Muscle of leg (tissue), 3 donors: ENCODE measurements at regions not wholly inside any gene's neighbourhood (a gene's known extent, or its start where the extent isn't known, plus 50 kb on each side); places are given as distances from the start of the nearest gene placed in this dataset.
A peak's percentile ranks its signal among the peaks of the same experiment; 100 is the strongest.
"Not testable (repeated sequence)": the region's sequence is repeated elsewhere in the genome, so short reads cannot be mapped to it uniquely, and the experiment has no call there.

ENCODE experiments used
- DNase-seq: peaks from one replicate; pipeline ENCODE4 v3.0.0; 2013
- H3K27ac ChIP-seq: one replicate; pipeline ENCODE4 v1.5.1; 2013; ENCODE audit warnings: mild to moderate bottlenecking, low read length, control low read depth
- H3K27me3 ChIP-seq: one replicate; pipeline ENCODE4 v1.6.1; 2013; ENCODE audit warnings: low read length; ENCODE audit not compliant: control insufficient read depth, insufficient read depth
- H3K36me3 ChIP-seq: one replicate; pipeline ENCODE4 v1.6.1; 2013; ENCODE audit warnings: low read length; ENCODE audit not compliant: control insufficient read depth, insufficient read depth
- H3K4me1 ChIP-seq: one replicate; pipeline ENCODE4 v1.6.1; 2013; ENCODE audit warnings: low read length; ENCODE audit not compliant: control insufficient read depth, insufficient read depth
- H3K4me3 ChIP-seq: one replicate; pipeline ENCODE4 v1.5.1; 2013; ENCODE audit warnings: low read length, control low read depth
- H3K9me3 ChIP-seq: replicated peaks from 2 replicates; pipeline ENCODE4 v1.6.1; 2013; ENCODE audit warnings: low read depth, low read length; ENCODE audit not compliant: control insufficient read depth
- WGBS: methylation state at CpG from one replicate; pipeline ENCODE4 v1.1.5; 2013; ENCODE audit warnings: missing lambda C conversion rate; ENCODE audit not compliant: insufficient coverage; 5-methylcytosine and 5-hydroxymethylcytosine counted together

DNA sequence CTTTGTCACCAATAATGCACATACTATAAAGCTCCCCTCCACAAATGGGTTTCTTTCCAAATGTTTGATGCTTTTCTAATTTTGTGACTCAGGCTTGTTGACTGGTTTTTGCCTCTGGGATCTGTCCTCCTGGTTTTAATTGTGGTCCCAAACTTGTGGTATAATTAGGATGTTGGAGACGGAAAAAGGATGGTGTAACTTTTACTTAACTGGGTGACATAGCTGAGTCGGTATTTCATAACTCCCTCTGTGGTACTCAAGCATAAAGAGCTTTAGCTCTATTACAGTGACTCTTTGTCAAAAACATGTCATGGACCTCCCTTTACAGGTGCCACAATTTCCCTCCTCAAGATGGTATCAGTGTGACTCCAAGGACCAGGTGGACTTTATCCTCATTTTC, 119.7 kb upstream of the RBPJ start:
- 78% methylated on average over 2 of the region's 2 CpGs for WGBS
- no peaks in the 10 kb centered on the region for H3K9me3 ChIP-seq
- H3K4me3 ChIP-seq, result no peak overlapping the region
- no peaks in the 10 kb centered on the region for H3K27me3 ChIP-seq
- H3K27ac ChIP-seq, result no peak overlapping the region
- DNase-seq, result no peak
- no peaks in the 10 kb centered on the region for H3K36me3 ChIP-seq
- H3K4me1 ChIP-seq, result peaks cover 26% of the 10 kb centered on the region

DNA sequence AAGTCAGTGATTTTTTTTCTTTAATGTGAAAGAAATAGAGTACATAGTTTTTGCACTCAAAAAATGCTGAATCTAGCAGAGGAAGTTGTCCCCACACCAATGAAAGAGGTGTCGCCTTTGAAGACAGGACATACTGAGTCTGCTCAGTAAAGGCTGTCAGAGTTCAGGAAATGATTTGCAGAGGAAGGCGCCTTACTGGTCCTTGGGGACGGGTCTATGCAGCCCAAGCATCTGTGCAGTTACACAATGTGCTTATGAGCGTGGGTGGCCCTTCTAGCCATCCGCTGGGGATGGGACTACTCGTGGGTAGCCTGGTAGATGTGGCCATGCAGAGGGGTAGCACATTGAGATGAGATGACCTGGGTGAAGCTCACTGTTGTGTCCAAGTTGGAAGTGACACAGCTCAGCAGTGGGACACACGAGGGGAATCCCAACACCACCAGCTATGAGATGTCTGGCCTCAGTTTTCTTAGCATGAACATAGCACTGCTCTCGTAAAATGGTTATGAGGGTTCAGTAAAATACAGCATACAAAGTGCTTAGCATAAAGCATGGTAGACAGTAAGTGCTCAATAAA, 116.5 kb upstream of the RBPJ start:
- Histone ChIP-seq H3K4me3 (no peak overlapping the region), H3K27ac (peak overlapping the region; percentile 58), H3K27me3 (no peaks in the 10 kb centered on the region), H3K9me3 (no peaks in the 10 kb centered on the region), H3K4me1 (peaks cover 31% of the 10 kb centered on the region), H3K36me3 (no peaks in the 10 kb centered on the region)
- no peak for DNase-seq
- 63% methylated on average over 7 of the region's 8 CpGs for WGBS

DNA sequence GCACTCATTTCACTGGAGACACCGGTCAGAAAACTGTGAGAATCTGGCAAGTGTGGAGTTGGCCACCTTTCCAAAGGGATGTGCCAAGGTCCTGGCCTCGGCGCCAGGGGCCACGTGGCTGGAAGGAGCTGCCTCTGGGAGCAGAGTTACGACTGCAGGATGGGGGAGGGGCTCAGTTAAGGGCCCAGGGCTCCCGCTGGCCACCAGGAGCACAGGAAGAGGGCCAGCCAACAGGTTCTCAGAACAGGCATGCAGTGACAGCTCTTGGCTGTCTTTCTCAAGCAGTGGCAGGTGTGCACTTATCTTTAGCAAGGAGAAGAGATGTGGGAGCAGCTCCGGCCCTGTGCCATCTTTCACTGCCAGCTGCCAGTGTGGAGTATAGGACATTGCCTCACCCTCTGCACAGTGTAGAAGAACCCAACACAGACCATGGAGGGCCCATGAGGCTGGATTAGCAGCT, 115.9 kb upstream of the RBPJ start:
- no peaks in the 10 kb centered on the region for H3K27me3 ChIP-seq
- DNase-seq, result peak; percentile 82
- H3K4me3 ChIP-seq, result no peak overlapping the region
- 21% methylated on average over 5 of the region's 7 CpGs for WGBS
- H3K4me1 ChIP-seq, result peaks cover 30% of the 10 kb centered on the region
- no peaks in the 10 kb centered on the region for H3K36me3 ChIP-seq
- H3K27ac ChIP-seq, result peak overlapping the region; percentile 58
- no peaks in the 10 kb centered on the region for H3K9me3 ChIP-seq

DNA sequence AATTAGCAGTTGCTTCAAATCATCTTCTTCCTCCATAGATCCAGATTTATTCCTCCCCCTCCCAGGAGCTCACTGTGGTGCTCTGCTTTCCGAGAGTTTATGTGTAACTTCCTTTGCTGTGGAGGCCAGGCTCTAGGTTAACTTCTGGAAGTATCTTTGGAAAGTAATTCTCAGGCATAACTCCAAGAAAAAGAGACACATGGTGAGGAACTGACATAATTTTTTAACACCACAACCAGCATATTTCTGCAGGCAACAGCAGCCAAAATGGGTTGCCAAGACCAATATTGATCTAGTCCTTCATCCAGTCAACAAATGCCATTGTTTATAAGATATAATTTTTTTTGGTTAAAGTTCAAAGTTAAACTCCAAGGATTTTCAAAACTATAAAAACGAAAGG, 114.5 kb upstream of the RBPJ start:
- Histone ChIP-seq H3K9me3 (no peaks in the 10 kb centered on the region), H3K4me3 (no peak overlapping the region), H3K27me3 (no peaks in the 10 kb centered on the region), H3K36me3 (no peaks in the 10 kb centered on the region), H3K27ac (peak overlapping the region; percentile 58), H3K4me1 (peaks cover 30% of the 10 kb centered on the region)
- DNase-seq, result peak; percentile 99
- no CpG with 5 or more reads among the region's 2 CpGs for WGBS

DNA sequence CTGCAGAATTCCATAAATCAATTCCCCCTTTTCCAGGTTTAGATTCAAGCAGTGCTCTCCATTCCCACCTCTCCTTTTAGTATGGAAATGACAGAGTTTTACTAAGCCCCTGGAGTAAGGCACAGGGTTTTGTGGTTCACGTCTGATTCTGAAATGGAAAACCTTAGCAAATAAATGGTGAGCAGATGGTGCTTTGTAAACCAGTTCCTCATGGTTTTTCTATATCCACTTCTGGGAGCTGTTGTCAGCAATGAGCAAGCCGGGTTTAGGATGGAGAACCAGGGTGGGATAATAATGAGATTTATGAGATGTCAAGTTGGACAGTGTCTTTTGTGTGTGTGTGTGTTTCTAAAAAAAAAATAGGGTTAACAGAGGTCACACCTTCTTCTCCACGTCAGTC, 113.8 kb upstream of the RBPJ start:
- peak overlapping the region; percentile 87 for H3K27ac ChIP-seq
- DNase-seq, result peak; percentile 77
- peaks cover 30% of the 10 kb centered on the region for H3K4me1 ChIP-seq
- H3K27me3 ChIP-seq, result no peaks in the 10 kb centered on the region
- WGBS, result 11% methylated on average over 2 of the region's 3 CpGs
- H3K9me3 ChIP-seq, result no peaks in the 10 kb centered on the region
- no peaks in the 10 kb centered on the region for H3K36me3 ChIP-seq
- H3K4me3 ChIP-seq, result no peak overlapping the region

DNA sequence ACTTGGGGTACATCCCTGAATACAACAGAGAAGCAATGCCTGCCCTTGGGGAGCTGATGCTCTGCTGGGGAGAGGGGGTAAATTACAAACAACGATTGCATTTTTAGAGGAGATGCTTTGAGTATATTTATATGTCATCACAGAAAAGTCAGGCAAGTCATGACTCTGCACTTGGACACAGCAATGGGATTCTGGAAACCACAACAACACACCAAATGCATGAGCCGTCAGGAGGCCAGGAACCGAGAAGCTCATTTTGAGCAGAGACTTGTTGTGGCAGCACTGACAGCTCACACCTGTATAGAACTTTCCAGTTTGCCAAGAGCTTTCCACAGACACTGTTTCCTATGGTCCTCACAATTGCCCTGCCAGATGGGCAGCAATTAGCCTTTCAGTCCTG, 113.2 kb upstream of the RBPJ start:
- H3K27ac ChIP-seq, result no peak overlapping the region
- no peak overlapping the region for H3K4me3 ChIP-seq
- DNase-seq, result peak; percentile 52
- no peaks in the 10 kb centered on the region for H3K9me3 ChIP-seq
- WGBS, result 53% methylated on average over 2 of the region's 3 CpGs
- H3K4me1 ChIP-seq, result peaks cover 30% of the 10 kb centered on the region
- H3K36me3 ChIP-seq, result no peaks in the 10 kb centered on the region
- no peaks in the 10 kb centered on the region for H3K27me3 ChIP-seq

DNA sequence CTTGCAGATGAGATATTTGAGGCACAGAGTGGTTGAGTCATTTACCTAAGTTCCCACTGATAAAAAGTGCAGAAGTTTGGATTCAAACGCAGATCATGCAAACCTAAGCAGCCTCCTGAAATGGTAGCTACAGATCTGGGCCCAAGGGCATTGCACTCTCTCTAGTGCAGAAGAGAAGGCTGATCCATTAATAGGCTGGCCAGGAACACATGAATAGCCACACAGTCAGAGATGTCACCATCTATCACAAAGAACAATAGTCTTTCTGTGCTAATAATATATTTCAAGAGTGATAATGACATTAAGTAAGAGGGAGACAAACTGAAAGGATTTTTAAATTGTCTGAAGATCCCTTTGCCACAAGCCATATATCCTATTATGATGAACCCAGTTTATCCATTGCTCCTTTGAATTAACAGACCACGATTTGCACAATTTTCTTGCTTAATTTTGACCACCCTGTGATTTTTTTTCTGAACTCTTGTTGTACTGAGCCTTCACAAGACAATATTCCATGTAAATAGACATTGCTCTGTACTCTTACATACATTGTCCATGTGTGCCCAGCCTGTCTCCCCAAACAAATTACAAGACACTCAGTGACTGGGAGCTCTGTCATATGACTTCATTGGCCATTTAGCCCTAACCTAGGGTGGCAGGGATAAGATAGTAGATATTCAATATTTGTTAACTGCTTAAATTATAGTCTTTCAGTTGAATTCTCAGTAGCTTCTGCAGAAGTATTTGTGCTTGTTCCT, 112.4 kb upstream of the RBPJ start:
- peaks cover 30% of the 10 kb centered on the region for H3K4me1 ChIP-seq
- H3K9me3 ChIP-seq, result no peaks in the 10 kb centered on the region
- no peak overlapping the region for H3K27ac ChIP-seq
- H3K4me3 ChIP-seq, result no peak overlapping the region
- 70% methylated on average over 2 of the region's 2 CpGs for WGBS
- no peaks in the 10 kb centered on the region for H3K36me3 ChIP-seq
- no peaks in the 10 kb centered on the region for H3K27me3 ChIP-seq
- DNase-seq, result no peak

DNA sequence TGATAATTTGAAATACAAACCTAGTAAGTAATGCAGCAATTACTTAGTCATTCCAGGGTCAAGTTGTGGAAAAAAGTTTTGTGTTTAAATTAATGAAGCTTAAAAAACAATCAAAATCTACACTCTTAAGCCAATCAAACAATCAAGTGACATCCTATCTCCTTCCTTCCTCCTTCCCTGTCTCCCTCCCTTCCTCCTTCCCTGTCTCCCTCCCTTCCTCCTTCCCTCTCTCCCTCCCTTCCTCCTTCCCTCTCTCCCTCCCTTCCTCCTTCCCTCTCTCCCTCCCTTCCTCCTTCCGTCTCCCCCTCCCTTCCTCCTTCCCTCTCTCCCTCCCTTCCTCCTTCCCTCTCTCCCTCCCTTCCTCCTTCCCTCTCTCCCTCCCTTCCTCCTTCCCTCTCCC, 111.4 kb upstream of the RBPJ start:
- no CpG with 5 or more reads among the region's 1 CpG for WGBS

DNA sequence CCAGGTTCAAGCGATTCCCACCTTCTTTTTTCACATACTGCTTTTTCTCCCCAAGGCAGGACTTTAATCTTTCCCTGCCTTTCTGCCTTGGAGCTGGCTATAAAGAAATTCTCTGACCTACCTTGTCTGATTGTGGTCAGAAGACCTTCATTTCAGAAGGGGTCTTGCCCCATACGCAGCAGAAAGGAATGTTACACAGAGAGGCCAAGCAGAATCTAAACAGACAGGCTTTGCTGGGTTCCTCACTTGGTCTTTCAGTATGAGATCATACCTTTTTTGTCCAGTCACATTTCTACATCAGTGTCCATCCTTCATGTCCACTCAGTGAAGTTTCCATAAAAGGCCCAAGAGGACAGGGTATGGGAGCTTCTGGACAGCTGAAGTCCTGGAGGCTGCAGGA, 108.3 kb upstream of the RBPJ start:
- peaks cover 7% of the 10 kb centered on the region for H3K4me1 ChIP-seq
- H3K9me3 ChIP-seq, result no peaks in the 10 kb centered on the region
- H3K36me3 ChIP-seq, result no peaks in the 10 kb centered on the region
- no peak overlapping the region for H3K27ac ChIP-seq
- H3K4me3 ChIP-seq, result no peak overlapping the region
- WGBS, result 90% methylated on average over 2 of the region's 2 CpGs
- DNase-seq, result no peak
- H3K27me3 ChIP-seq, result peaks cover 2% of the 10 kb centered on the region

More for the DNA sequence above, 111.4 kb upstream of the RBPJ start:
- H3K9me3 ChIP-seq, H3K36me3 ChIP-seq, H3K27me3 ChIP-seq, H3K27ac ChIP-seq, H3K4me3 ChIP-seq, DNase-seq: not testable (repeated sequence)
- H3K4me1 ChIP-seq, result peaks cover 26% of the 10 kb centered on the region

DNA sequence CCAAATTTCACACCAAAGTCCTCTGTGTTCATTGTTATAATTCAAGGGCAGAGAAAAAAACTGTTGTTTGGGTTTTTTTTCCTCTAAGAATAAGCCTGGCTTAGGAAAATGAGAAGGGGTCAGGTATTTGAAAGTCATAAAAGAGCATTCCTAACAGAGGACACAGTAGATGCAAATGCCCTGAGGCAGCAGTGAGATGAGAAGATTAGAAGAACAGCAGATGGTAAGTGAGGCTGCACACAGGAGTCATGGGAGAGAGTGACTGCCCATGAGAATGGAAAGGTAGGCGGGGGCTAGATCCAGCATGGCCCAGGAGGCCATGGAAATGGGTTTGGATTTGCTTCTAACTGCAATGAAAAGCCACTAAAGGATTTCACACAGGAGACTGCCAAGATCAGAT, 107.5 kb upstream of the RBPJ start:
- no peak for DNase-seq
- no peak overlapping the region for H3K4me3 ChIP-seq
- 80% methylated on average over 1 of the region's 1 CpG for WGBS
- peaks cover 12% of the 10 kb centered on the region for H3K4me1 ChIP-seq
- no peaks in the 10 kb centered on the region for H3K9me3 ChIP-seq
- peaks cover 2% of the 10 kb centered on the region for H3K27me3 ChIP-seq
- H3K36me3 ChIP-seq, result no peaks in the 10 kb centered on the region
- no peak overlapping the region for H3K27ac ChIP-seq
